ENCODE measurements at regions not wholly inside any gene's neighbourhood (a gene's known extent, or its start where the extent isn't known, plus 50 kb on each side); places are given as distances from the start of the nearest gene placed in this dataset.

DNA sequence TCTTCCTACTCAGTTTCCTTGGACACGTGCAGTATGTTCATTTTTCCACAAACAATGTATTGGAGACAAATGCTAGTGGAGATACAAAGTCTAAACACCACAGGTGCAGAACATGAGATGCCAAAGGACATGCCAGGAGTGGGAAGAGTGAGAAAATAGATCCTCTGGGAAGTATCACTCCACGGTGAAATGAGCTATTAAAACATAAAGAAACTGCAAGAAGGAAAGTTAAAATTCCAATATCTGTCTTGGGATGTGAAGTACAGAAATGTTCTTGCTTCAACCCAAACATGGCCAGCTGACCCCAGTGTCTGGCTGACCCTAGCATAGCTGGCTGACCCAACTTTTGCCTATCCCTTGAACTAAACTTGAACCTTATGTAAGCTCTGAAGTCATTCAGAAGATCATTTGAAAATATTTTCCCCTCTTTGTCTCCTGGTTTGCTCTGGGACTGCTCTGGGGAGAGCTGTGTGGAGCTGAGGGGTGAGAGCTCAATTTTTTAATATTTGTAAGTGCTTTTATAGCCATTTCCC, 59.5 kb downstream of the FZD1 start:
- DNase-seq, result no peak

DNA sequence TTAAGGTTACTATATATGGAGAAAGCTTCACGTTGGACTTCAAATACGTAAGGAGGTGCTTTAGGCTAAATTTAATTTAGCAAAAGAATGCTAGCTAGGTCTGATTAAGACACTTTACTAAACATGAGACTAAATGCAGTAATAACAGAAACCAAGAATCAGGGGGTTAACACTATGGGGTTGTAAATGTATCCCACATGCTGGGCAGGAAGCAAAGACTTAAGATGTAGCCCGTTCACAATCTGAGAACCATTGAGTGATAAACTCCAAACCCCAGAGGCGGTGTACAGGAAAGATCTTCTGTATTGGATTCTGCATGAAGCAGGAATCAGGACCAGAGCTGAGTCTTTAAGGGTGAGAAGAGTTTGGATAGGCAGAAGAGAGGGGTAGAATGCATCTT, 60.4 kb downstream of the FZD1 start:
- no peak for DNase-seq

DNA sequence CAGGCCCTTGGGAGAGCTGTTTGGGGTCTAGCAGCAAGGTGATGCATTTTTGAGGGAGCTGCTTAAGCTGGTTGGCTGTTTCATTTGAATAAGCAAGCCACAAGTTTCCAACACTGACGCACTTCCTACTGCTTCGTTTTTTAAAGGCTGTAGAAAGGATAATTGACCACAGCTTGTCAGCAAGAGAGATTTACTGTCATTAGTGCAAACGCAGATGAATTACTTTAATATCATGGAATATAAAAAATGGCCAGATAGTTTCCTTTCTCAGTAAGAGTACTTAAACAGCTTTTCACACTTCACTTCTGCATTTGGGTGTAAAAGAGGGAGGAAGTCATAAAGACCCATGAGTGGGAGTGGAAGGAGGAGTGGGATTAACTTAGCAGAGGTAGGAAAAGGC, 61.5 kb downstream of the FZD1 start:
- DNase-seq, result peak; percentile 51

DNA sequence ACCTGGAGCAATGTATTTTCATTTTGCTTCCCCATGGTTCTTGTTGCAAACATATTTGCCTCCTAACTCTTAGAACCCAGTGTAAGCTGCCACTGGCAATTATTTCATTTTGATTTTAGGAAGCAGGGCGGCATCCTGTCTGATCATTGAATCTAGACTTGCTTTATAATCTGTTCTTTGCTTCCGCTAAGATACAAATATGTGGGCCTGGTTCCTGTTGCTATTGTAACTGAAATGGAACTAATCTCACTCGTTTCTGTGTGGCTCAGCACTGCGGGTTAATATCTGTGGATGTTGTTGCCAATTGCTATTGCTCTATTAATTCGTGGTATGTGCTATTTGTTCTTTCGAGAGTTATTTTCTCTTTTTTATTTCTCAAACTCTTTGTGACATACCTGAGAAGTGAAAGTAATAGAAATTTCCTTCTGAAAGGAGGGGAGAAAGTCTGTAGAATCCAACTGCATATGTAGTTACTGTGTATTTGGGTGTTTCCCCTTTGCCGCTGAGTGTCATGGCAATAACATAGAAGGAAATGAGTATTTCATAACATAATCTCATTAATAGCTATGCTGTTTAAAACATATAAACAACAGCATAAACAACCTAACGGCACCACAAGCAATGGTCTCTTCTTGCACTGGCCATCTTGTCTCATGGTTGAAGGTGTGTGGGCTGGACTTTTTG, 62.4 kb downstream of the FZD1 start:
- peak; percentile 66 for DNase-seq

DNA sequence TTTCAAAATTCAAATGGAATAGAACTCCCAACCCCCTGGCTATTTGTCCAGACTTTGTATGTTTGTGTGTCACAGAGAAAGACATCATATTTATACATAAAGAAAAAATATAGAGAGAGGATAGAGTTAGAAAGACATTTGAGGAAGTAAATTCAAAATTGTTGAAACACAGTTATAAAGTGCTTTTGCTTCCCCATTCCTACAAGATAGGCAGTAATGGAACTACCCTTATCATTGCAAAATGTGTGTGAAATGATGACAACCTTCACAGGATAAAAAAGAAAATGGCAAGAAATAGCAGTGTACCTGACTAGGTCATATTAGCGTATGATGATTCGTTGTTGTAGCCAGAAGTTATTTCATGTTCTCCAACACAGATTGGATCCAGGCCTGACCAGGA, 63.1 kb downstream of the FZD1 start:
- DNase-seq, result peak; percentile 59

DNA sequence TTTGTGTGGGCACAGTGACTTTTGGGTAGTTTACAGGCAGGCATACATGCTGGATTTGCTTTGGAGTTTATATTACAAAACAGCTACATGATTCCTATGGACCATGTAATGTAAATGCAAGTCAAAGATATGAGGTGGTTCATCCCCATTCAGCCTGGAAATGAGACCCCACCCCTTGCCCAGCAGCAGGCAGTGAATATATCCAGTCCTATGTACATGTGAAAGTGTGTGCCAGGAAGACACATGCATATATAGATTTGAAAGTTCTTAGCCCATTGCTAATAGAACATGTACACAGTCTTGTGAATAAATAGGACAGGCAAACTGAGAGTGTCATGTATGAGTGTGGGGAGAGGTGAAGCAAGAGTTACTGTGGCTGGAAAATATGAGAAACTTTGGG, 65.3 kb downstream of the FZD1 start:
- DNase-seq, result no peak

DNA sequence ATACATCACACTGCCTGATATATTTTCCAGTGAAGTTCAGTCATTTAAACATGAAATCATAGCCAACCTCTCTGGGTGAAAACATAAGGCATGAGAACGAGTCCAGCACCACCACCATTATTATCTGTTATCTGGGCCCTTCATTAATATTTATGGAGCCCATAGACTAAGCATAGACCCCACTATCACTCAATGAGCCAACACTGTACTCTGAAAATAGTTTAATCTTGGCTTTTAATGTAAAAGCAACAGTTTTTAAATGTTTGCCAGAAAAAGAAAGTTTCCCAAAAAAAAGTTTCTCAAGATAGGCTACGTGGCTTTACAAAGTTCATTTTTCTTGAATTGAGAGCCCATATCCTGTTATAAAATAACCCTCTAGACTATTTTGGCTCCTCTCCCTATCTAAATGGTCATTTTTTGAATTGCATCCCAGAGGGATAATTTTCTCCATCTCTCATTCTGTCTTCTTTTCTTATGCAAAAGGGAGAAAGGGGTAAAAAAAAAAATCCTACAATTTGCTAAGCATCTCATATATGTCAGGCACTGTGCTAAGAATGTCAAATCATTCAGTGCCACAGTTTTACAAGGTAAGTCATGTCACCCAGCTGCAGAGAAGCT, 66.1 kb downstream of the FZD1 start:
- no peak for DNase-seq

DNA sequence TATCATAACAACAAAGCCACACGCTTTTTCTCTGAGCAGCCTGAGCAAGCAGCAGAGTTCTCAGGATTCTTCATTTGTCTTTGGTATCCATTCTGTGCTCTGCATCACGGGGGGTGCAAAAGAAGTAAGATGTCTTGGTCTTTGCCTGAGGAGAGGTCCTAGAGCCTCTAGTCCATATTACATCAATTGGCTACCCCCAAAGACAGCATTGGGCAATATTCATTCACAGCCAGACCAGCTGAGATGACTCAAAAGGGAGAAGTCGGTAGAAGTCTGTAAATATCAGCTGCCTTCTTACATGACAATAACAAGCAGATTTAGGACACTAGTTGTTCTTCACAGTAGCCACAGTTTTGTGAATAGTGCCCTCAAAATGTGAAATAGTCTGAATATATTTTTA, 66.6 kb downstream of the FZD1 start:
- DNase-seq, result peak; percentile 8

DNA sequence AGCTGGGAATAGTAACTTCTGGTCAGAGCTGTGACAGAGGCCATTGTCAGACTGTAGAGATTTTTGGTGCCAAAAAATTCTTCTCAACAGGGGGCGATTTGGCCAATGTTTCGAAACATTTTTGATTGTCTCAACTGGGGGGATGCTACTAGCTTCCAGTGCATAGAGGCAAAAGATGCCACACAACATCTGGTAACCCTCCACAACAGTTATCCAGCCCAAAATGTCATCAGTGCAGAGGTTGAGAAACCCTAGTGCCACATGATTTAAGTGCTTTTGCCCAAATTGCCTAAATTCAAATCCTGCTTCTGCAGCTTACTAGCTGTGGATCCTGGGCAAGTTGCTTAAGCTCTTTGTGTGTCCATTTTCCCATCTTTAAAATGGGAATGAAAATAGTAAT, 71.9 kb downstream of the FZD1 start:
- no peak for DNase-seq

DNA sequence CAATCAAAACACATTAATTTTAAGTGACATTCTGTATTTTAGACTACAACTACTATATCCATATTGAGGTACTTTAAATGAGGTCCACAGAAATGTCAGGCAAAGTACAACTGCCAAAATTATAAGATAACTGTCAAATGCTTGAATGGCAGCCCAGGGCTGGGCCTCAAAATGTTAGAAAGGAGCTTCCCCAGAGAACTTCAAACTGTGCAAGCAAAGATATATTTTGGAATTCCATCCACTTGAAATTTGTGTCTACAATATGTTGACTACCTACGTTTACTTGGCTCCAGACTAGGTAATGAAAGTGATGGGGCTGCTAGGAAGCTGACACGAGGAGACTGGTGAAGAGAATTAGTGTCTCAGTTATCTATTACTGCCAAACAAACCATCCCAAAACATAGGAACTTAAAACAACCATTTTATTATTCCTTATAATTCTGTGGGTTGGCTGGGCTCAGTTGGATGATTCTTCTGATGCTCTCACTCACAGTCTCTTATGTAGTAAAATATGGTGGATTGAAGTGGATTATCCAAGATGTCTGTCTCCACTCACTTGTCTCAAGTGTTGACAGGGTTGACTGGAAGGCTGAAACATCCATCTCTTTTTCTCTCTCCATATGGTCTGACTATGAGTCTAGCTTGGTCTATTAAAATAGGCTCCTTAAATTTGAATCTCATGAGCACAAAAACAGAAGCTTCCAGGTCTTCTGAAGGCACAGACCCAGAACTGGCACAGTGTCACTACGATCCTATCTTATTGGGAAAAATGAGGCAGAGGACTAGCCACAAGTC, 74.2 kb downstream of the FZD1 start:
- no peak for DNase-seq

DNA sequence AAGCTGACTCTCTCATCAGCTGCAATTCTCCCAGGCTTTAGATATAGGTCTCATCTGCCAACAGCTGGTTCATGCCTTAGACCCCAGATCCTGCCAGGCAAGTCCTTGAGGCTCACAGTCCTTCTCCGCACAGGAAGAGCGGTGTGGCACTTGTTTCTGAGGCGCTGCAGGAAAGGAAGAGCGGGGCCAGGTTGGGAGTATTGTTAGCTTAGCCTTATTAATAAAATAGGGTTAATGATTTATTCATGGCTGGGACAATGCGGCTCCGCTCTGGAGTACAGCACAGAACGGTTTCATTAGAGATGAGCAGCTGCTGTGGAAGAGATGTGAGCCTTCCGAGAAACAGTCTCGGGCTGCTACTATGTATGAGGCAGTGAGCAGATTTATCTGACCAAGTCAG, 78.1 kb downstream of the FZD1 start:
- no peak for DNase-seq

DNA sequence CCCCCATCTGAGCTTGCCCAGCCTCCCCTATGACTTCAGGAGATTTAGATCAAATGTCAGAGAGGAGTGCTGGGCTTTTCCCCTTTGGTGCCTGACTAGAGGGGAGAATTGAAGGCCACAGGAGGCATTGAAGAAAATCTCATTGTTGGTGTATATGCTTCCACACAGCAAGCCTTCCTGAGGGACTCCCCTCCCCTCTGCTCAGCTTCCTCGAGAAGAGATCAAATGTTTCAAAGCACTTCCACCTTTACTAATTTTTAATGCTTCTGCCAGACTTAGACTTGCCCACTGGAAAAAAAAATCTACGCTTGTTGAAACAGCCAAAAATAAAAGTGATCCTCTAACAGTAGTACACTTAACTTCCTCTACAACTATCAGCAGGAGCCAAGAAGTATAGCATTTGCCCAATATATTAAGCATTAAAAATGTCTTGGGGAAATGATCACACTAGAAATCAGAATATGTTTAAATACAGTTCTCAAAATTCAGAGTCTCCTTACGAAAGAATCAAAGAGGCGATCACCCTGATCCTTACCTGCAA, 79.3 kb downstream of the FZD1 start:
- DNase-seq, result no peak

DNA sequence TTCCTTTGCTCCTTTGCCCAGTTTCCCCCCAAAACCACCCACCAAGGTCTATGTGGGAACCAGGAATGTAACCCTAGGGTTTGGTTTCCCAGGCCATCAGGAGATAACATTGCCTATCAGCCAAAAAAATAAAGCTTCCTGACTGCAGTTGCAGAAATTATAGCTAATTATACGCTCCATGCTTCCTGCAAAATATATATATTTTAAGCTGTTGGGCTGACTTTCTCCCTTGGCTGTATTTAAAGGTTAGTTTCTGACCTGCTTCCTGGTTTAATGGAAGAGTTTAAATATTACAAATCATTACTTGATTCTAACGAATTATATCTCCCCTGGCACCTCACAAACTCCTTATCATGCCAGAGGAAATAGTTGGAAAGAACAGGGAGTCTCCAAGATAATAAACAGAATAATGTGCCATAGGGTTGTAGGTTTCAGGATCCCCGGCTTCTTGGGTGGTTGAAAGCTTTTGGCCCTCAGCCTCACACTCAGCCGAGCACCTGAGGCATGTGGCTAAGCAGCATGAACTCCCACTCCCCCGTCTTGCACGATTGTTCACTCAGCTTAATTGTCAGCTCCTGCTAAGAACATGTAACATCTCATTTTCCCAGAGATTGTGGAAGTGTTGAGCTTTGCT, 79.9 kb downstream of the FZD1 start:
- DNase-seq, result no peak

DNA sequence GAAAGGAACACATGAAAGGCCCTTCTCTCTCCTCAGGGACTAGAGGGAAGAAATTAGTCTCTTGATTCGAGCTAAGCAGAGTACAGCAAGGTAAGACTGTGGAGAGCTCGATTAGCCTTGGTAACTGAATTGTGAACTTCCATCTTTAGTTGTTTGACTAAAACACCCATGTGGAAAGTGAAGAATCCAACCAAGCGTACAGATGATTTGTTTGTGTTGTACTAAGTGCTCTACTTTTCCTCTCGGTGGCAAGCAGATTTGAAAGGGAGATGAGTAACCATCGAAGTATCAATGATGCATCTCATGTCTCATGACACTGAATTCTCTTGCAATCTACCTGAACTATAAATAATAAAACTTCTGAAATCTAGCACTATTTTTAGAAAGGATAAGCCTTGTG, 80.7 kb downstream of the FZD1 start:
- DNase-seq, result no peak

DNA sequence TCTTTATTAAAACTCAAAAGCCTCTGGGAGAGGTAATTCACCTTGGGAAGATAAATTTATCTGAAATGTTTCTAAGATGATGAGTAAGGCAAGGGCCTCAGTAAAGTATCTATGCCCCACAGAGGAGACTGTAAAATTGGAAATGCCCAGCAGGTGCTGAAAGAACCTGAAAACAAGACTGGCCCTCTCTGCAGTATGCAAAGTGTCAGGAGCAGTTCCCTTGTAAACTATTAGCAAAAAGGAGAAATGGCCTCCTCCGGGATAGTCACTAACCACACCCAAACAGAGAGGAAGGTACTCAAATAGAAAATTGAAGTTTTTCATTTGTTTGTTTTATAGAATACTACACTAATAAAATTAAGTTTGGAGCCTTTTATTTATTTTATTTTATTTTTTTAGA, 81.2 kb downstream of the FZD1 start:
- DNase-seq, result no peak

DNA sequence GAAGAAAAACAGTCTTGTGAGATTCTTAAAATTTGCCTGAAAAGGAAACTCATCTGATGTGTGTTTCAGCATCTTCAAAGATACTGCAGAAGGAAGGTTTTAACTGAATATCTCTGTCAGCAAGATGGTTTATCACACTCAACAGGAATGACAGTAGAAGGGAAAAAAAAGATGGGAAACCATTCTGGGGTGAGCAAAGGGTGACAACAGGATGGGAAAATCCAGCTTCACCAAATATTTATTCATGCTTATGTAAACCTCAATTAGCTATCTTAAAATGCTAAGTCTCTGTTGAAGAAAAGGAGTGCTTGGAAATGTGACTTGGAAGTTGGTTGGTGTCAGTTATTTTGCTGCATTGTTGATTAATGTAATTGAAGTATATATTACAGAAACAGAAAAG, 82.2 kb downstream of the FZD1 start:
- no peak for DNase-seq

DNA sequence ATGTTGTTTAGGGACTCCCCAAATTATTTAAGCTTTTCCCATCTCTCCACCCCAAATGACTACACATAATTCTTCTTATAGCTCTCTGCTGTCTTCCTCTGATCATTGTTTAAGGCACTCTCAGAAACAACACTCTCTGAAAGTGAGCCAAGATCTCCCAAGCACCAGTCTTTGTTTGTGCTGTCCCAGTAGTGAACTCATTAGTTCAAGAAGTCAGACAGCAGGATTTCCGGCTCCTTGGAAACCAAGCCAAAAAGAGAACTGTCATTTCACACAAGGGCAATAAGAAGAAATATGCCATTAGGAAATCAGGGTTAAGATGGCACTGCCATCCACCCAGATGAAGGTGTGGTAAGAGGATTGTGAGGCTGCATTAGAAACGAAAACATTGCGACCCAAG, 83.1 kb downstream of the FZD1 start:
- peak; percentile 10 for DNase-seq

DNA sequence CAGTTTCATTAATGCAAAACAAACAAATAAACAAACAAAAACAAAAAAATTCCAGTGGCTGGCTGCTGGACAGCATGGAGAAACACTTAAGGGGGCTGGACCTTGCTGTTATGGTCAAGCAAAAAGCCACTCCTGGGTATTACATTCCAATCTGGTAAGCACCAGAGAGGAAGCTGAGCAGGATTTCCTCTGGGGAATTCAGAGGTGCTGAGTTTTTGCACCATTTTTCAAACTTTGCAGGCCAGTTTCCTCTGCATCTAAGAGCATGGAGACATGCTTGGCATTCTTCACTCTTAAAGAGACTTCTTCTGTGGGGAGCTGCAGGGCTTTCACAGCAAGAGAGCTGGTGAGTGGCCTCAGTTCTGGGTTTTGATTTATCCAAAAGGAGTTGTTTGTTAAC, 84.5 kb downstream of the FZD1 start:
- DNase-seq, result no peak

DNA sequence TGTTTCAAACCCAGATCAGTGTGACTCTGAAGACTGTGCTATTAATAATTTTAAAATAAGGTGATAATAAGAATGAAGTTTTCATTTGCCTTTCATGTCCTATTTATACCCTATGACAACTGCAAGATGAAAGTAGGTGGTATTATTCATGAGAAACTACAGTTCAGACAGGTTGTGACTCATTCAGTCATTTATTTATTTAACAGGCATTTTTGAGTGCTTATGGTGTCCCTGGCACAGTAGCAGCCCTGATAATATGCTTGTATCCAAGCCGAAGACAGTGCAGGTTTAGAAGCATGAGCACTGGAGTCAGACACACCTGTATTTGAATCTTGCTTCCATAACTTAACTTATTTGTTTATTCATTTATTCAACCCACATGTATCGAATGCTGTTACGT, 87.1 kb downstream of the FZD1 start:
- DNase-seq, result no peak

DNA sequence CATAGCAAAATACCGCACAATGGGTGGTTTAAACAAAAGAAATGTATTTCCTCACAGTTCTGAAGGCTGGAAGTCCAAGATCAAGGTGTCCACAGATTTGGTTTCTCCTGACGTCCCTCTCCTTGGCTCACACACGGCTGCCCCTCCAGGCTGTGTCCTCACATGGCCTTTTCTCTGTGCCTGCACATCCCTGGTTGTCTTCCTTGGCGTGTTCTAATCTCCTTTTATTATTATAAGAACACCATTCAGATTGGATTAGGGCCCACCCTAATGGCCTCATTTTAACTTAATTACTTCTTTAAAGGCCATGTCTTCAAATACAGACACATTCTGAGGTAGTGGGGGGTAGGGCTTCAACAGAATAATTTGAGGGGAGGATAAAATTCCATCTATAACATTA, 87.9 kb downstream of the FZD1 start:
- no peak for DNase-seq

DNA sequence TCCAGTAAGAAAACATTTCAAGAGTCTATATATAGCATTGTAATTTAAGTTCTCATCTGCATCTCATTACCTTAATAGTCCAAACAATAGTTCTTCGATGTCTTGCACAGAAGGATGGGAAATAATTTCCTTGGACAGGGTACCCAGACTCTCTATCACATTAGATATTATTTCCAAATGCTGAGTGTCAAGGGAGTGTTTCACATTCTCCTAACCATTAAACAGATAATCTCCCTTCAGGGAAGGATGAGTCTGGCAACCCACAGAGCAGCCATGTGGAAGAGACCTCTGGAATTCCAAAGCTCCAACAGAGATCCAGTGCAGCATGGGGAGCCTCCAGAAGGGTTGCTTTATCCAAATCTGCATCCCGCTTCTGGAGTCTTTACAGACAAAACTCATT, 89.6 kb downstream of the FZD1 start:
- no peak for DNase-seq

DNA sequence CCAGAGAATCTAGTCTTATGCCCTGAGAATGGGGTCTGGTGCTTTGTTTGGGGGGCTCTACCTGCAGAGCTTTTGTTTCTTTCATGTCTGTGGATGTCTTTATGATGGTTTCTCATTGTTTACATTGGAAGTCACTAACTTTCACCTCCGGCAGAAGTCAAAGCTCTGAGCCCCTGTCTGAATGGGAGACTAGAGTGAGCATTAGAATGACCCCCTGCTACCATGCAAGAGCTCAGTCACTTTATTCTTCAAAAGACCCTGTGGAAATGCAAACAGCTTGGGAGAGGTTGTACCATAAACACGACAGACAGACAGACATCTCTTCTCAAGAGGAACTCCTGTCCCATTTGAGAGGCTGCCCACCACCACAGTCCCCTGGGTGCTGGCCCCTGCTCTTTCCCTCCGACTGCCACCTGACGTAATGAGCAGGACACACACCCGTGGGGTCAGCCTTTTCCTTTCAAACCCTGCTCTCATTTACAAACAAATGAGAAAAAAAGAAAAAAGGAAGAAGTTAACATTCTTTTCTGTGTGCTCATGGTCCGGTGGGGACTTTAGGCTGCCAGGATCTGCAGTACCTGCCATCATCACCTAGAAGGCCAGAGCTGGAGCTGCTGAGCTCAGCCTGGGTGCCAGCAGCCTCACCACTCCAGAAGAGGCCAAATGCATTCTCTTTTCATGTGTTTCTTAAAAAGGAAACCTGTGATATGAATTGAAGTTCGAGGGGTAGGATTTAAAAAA, 91.6 kb downstream of the FZD1 start:
- DNase-seq, result no peak

DNA sequence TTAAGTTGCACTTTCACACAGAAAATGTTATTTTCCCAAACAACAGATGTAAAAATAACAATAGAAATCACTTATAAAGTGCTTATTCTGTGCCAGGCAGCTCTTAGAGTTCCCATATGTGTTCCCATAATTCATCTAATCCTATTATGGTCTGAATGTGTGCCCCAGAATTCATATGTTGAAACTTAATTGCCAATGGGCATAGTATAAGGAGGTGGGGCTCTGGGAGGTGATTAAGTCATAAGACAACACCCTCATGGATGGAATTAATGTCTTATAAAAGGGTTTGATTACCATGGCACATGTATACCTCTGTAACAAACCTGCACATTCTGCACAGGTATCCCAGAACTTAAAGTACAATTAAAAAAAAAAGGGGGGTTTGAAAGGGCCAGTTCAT, 92.7 kb downstream of the FZD1 start:
- DNase-seq, result no peak

Data from hematopoietic multipotent progenitor cell treated with erythropoietin and hydrocortisone succinate and interleukin-3 and kit ligand, for 4 days (in vitro differentiated cells).